HepG2 (cell line): ENCODE measurements at regions not wholly inside any gene's neighbourhood (a gene's known extent, or its start where the extent isn't known, plus 50 kb on each side); places are given as distances from the start of the nearest gene placed in this dataset.

Source experiments
- ATAC-seq: fragments of 200-7000 bp; cut with Tn5 transposase; 3 replicates; pipeline ENCODE4 v1.9.1; 2020; ENCODE audit warnings: mild to moderate bottlenecking, moderate library complexity
- BruUV-seq: library from RNA; stranded (reverse); fragments of 400-500 nt; replicated peaks from 2 replicates; lab custom pipeline; 2021; lab: Mats Ljungman, UMichigan
- CTCF ChIA-PET: fragments of 300-600 bp; formaldehyde crosslinking; extraction: SDS; loops from one replicate; lab custom pipeline; 2021; ENCODE audit warnings: low total read pairs, inconsistent platforms, low intra/inter-chr PET ratio; lab: Yijun Ruan, JAX
- POLR2A ChIA-PET: fragments of 350-600 bp; sonication (Branson Sonifier 250); formaldehyde crosslinking; loops from one replicate; lab custom pipeline; 2020; ENCODE audit warnings: antibody characterized with exemption, inconsistent platforms; lab: Yijun Ruan, JAX
- DNase-seq: peaks from one replicate; pipeline ENCODE4 v3.0.0-alpha.2; 2015; ENCODE audit warnings: low spot score
- FAIRE-seq: peaks from 3 replicates; lab custom pipeline; 2011; peaks lifted over from hg19 to GRCh38; lab: Jason Lieb, UNC
- H2AFZ ChIP-seq: one replicate; pipeline ENCODE4 v1.6.1; 2011; ENCODE audit warnings: low read length, inconsistent platforms
- H3K27ac ChIP-seq: fragments of 300-600 bp; 3 replicates; pipeline ENCODE4 v1.8.0; 2011; ENCODE audit warnings: mixed run types, mild to moderate bottlenecking, mixed read lengths, low read length, inconsistent platforms; ENCODE audit not compliant: insufficient read depth; ENCODE audit errors: extremely low read length
- H3K27me3 ChIP-seq, 2 experiments: fragments of 200-600 bp in 1 of 2; 2 replicates in 1 of 2; 3 replicates in 1 of 2; pipeline versions ENCODE4 v1.6.0 to v1.8.0; 2011; ENCODE audit warnings: low read length in 2 of 2, mild to moderate bottlenecking in 2 of 2, moderate library complexity in 2 of 2, inconsistent platforms in 1 of 2; ENCODE audit not compliant: insufficient read depth in 2 of 2, control insufficient read depth in 1 of 2
- H3K36me3 ChIP-seq, 2 experiments: fragments of 200-600 bp in 1 of 2; replicated peaks in 1 of 2; 2 replicates in 1 of 2; 3 replicates in 1 of 2; pipeline versions ENCODE4 v1.5.1 to v1.8.0; 2011; ENCODE audit warnings: low read length in 2 of 2, inconsistent platforms in 1 of 2; ENCODE audit not compliant: insufficient read depth in 2 of 2, control insufficient read depth in 1 of 2
- H3K4me1 ChIP-seq: 2 replicates; pipeline ENCODE4 v1.5.1; 2012; ENCODE audit warnings: low read length, inconsistent platforms; ENCODE audit not compliant: insufficient read depth
- H3K4me2 ChIP-seq: 2 replicates; pipeline ENCODE4 v1.6.0; 2011; ENCODE audit warnings: low read depth, low read length, inconsistent platforms
- H3K4me3 ChIP-seq, 3 experiments: fragments of 200-600 bp in 1 of 3; sonication (generic), shearing (Covaris generic) in 1 of 3; replicated peaks in 1 of 3; 2 replicates each; pipeline ENCODE4 v1.5.1; 2011 to 2016; ENCODE audit warnings: low read length in 3 of 3, inconsistent platforms in 2 of 3, low read depth in 2 of 3, mild to moderate bottlenecking in 2 of 3, control low read depth in 1 of 3, mixed read lengths in 1 of 3; ENCODE audit not compliant: insufficient read depth in 1 of 3
- H3K79me2 ChIP-seq: one replicate; pipeline ENCODE4 v1.6.1; 2011; ENCODE audit warnings: low read length, inconsistent platforms; ENCODE audit not compliant: insufficient read depth
- H3K9ac ChIP-seq: 2 replicates; pipeline ENCODE4 v1.6.0; 2011; ENCODE audit warnings: mild to moderate bottlenecking, low read depth, low read length, inconsistent platforms; ENCODE audit not compliant: insufficient read depth
- H3K9me3 ChIP-seq: 2 replicates; pipeline ENCODE4 v1.5.1; 2012; ENCODE audit warnings: mild to moderate bottlenecking, low read length
- H4K20me1 ChIP-seq: 2 replicates; pipeline ENCODE4 v1.6.0; 2011; ENCODE audit warnings: inconsistent platforms, mild to moderate bottlenecking, low read length, moderate library complexity; ENCODE audit not compliant: insufficient read depth
- CENPX ChIP-seq: sonication (generic); formaldehyde crosslinking; IDR thresholded peaks from 2 replicates; pipeline ENCODE4 v1.9.0; 2021; ENCODE audit warnings: mild to moderate bottlenecking, missing genetic modification reagents, moderate library complexity
- DPF2 ChIP-seq: sonication (generic); formaldehyde crosslinking; IDR thresholded peaks from 2 replicates; pipeline ENCODE4 v1.4.0; 2020; ENCODE audit warnings: mild to moderate bottlenecking, low read depth, missing genetic modification reagents, borderline replicate concordance
- KAT2B ChIP-seq: fragments of 150-350 bp; IDR thresholded peaks from 2 replicates; pipeline ENCODE4 v1.6.1; 2014; ENCODE audit warnings: low read depth, low read length, borderline replicate concordance
- MAF1 ChIP-seq: sonication (generic); formaldehyde crosslinking; IDR thresholded peaks from 2 replicates; pipeline ENCODE4 v1.5.0; 2020; ENCODE audit warnings: missing genetic modification reagents, borderline replicate concordance
- MED1 ChIP-seq: sonication (generic); formaldehyde crosslinking; IDR thresholded peaks from 2 replicates; pipeline ENCODE4 v1.4.0; 2020; ENCODE audit warnings: missing genetic modification reagents
- MTF2 ChIP-seq: sonication (generic); formaldehyde crosslinking; IDR thresholded peaks from 2 replicates; pipeline ENCODE4 v1.5.0; 2020; ENCODE audit warnings: missing genetic modification reagents, borderline replicate concordance
- RBFOX2 ChIP-seq: fragments of 200-400 bp; formaldehyde crosslinking; IDR thresholded peaks from 2 replicates; pipeline ENCODE4 v1.6.1; 2017; ENCODE audit warnings: low read depth, mild to moderate bottlenecking, low read length
- RXRA ChIP-seq: sonication (generic); formaldehyde crosslinking; IDR thresholded peaks from 2 replicates; pipeline ENCODE4 v1.5.1; 2020; ENCODE audit warnings: missing genetic modification reagents
- SP140L ChIP-seq: sonication (generic); formaldehyde crosslinking; IDR thresholded peaks from 2 replicates; pipeline ENCODE4 v1.4.0; 2020; ENCODE audit warnings: missing genetic modification reagents, borderline replicate concordance
- TFAP4 ChIP-seq: sonication (generic); IDR thresholded peaks from 2 replicates; pipeline ENCODE4 v1.6.1; 2016; ENCODE audit warnings: low read depth, borderline replicate concordance
- ZNF224 ChIP-seq: sonication (generic); formaldehyde crosslinking; IDR thresholded peaks from 2 replicates; pipeline ENCODE4 v1.5.0; 2020; ENCODE audit warnings: mild to moderate bottlenecking, missing genetic modification reagents
- ZNF225 ChIP-seq: sonication (generic); formaldehyde crosslinking; IDR thresholded peaks from 2 replicates; pipeline ENCODE4 v1.4.0; 2020; ENCODE audit warnings: mild to moderate bottlenecking, missing genetic modification reagents
- ZNF501 ChIP-seq: sonication (generic); formaldehyde crosslinking; IDR thresholded peaks from 2 replicates; pipeline ENCODE4 v1.5.1; 2020; ENCODE audit warnings: mild to moderate bottlenecking, moderate library complexity, missing genetic modification reagents
- ZNF556 ChIP-seq: sonication (generic); formaldehyde crosslinking; IDR thresholded peaks from 2 replicates; pipeline ENCODE4 v1.4.0; 2020; ENCODE audit warnings: mild to moderate bottlenecking, missing genetic modification reagents, borderline replicate concordance
- ZNF567 ChIP-seq: sonication (generic); formaldehyde crosslinking; IDR thresholded peaks from 2 replicates; pipeline ENCODE4 v1.8.1; 2023; ENCODE audit warnings: mild to moderate bottlenecking, missing genetic modification reagents, borderline replicate concordance
- ZNF7 ChIP-seq: IDR thresholded peaks from 2 replicates; pipeline ENCODE4 v1.6.1; 2016; ENCODE audit warnings: missing biosample characterization, missing genetic modification reagents
- ZNF747 ChIP-seq: sonication (generic); formaldehyde crosslinking; IDR thresholded peaks from 2 replicates; pipeline ENCODE4 v1.8.1; 2023; ENCODE audit warnings: missing genetic modification reagents, mild to moderate bottlenecking, borderline replicate concordance
- WGBS: methylation state at CpG from one replicate; pipeline ENCODE4 v1.1.6; 2017; ENCODE audit warnings: low lambda C conversion rate; 5-methylcytosine and 5-hydroxymethylcytosine counted together
- in situ Hi-C: cut with HindIII; loops from 2 replicates; pipeline ENCODE4 v1.10.0; 2017; ENCODE audit warnings: low pct_unique_long_range_greater_than_20kb; ENCODE audit not compliant: extremely low pct_ligation_motif_present
- intact Hi-C: fragments of 100-400 bp; cut with micrococcal nuclease; formaldehyde crosslinking; loops from one replicate; pipeline ENCODE4 v1.10.0; 2022; ENCODE audit not compliant: unreplicated experiment
- TF ChIP-seq, protein P1 (sequence below): sonication (generic); formaldehyde crosslinking; IDR thresholded peaks from 2 replicates; pipeline ENCODE4 v1.4.0; 2020; ENCODE audit warnings: low read depth, mild to moderate bottlenecking, missing genetic modification reagents

GRCh38 chr1:4935807-4936206 is 281.4 kb downstream of the AJAP1 start:
- FAIRE-seq (no peak), ATAC-seq (no peak), DNase-seq (no peak)
- no TSS peak for BruUV-seq
- Histone ChIP-seq H3K27ac (no peak overlapping the region), H3K9ac (no peak overlapping the region), H3K9me3 (peaks cover 18% of the 10 kb centered on the region), H4K20me1 (no peaks in the 10 kb centered on the region), H3K4me3 (no peak overlapping the region), H3K4me1 (no peaks in the 10 kb centered on the region), H3K36me3 (no peaks in the 10 kb centered on the region), H3K27me3 (0 out of 5 replicates have a peak, but pooled peaks cover 0 to 2% of the 10 kb centered on the region in 2 experiments), H3K79me2 (no peaks in the 10 kb centered on the region), H2AFZ (no peak overlapping the region), H3K4me2 (no peak overlapping the region)
- intact Hi-C loops = no loop called here
- in situ Hi-C loops = no loop called here
- TF ChIP-seq ZNF7 (CRISPR knock-in tag) (peak; percentile 69; the same call in 1 of the 2 replicates), KAT2B (no peak), CENPX (no peak), DPF2 (no peak), MED1 (no peak), ZNF501 (no peak), SP140L (CRISPR knock-in tag) (no peak)
- TF ChIP-seq, protein P1, sequence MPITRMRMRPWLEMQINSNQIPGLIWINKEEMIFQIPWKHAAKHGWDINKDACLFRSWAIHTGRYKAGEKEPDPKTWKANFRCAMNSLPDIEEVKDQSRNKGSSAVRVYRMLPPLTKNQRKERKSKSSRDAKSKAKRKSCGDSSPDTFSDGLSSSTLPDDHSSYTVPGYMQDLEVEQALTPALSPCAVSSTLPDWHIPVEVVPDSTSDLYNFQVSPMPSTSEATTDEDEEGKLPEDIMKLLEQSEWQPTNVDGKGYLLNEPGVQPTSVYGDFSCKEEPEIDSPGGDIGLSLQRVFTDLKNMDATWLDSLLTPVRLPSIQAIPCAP = no peak
- POLR2A ChIA-PET = no interaction called here
- CTCF ChIA-PET = no interaction called here
- WGBS = 5% methylated on average over 3 of the region's 4 CpGs

DNA sequence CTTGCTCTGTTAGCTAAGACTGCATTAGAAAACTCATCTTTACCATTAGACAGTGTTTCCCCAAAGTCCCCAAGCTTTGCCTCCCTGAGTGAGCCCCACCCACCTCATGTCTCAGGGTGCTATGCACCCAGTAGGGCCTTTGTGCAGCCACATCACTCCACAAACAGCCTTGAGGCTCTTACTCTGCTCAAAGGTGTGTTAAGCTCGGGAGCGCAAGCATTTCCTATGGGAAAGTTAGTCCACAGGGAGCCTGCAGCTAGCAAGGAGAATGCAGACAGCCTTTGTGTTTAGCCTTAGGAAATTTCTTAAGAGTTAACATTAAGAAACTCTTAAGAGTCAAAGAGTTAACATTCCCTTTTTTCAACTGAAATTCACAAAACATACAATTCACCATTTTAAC is 278.8 kb downstream of the AJAP1 start:
- ATAC-seq (no peak), FAIRE-seq (no peak), DNase-seq (no peak)
- no peak for TF ChIP-seq MTF2 (CRISPR knock-in tag)
- TF ChIP-seq ZNF747 (CRISPR knock-in tag) = no peak
- TF ChIP-seq ZNF225 (CRISPR knock-in tag) = no peak
- no peak for TF ChIP-seq MAF1 (CRISPR knock-in tag)
- TF ChIP-seq RXRA (CRISPR knock-in tag) = no peak
- no peak for TF ChIP-seq RBFOX2
- no peak for TF ChIP-seq TFAP4
- TF ChIP-seq ZNF567 = no peak
- no peak for TF ChIP-seq ZNF556
- no peak for TF ChIP-seq ZNF224 (CRISPR knock-in tag)
- 50% methylated on average over 2 of the region's 2 CpGs for WGBS
- Histone ChIP-seq H3K9ac (no peak overlapping the region), H3K9me3 (no peaks in the 10 kb centered on the region), H4K20me1 (no peaks in the 10 kb centered on the region), H3K27ac (no peak overlapping the region), H3K4me2 (no peak overlapping the region), H2AFZ (no peak overlapping the region), H3K4me3 (no peak overlapping the region), H3K27me3 (peaks cover 0 to 2% of the 10 kb centered on the region in 2 experiments; a peak in 1 of 5 replicates), H3K79me2 (no peaks in the 10 kb centered on the region), H3K36me3 (no peaks in the 10 kb centered on the region), H3K4me1 (no peaks in the 10 kb centered on the region)
- no TSS peak for BruUV-seq
- ChIA-PET CTCF (no interaction called here), POLR2A (no interaction called here)
- in situ Hi-C loops = no loop called here
- intact Hi-C loops = no loop called here
